Left lung (tissue), 4 donors: ENCODE measurements at regions not wholly inside any gene's neighbourhood (a gene's known extent, or its start where the extent isn't known, plus 50 kb on each side); places are given as distances from the start of the nearest gene placed in this dataset.
"Not testable (repeated sequence)": the region's sequence is repeated elsewhere in the genome, so short reads cannot be mapped to it uniquely, and the experiment has no call there.

Source experiments
- ATAC-seq: fragments of 200-7000 bp; cut with Tn5 transposase; one replicate; pipeline ENCODE4 v1.9.1; 2020; ENCODE audit warnings: moderate library complexity
- DNase-seq, 4 donors: peaks; one replicate each; pipeline ENCODE4 v3.0.0-alpha.2; 2013 to 2020
- H3K27ac ChIP-seq, 2 donors: fragments of 200-600 bp; sonication (generic) in 1 of 2; one replicate each; pipeline versions ENCODE4 v1.5.0 to v1.8.0; 2020 to 2021
- H3K27me3 ChIP-seq, 2 donors: fragments of 200-600 bp; sonication (generic) in 1 of 2; one replicate each; pipeline versions ENCODE4 v1.5.0 to v1.8.0; 2020 to 2021
- H3K36me3 ChIP-seq, 2 donors: fragments of 200-600 bp; sonication (generic) in 1 of 2; one replicate each; pipeline versions ENCODE4 v1.5.0 to v1.8.0; 2020 to 2021
- H3K4me1 ChIP-seq, 2 donors: fragments of 200-600 bp; one replicate each; pipeline ENCODE4 v1.8.0; 2021
- H3K4me3 ChIP-seq, 2 donors: fragments of 200-600 bp; sonication (generic) in 1 of 2; one replicate each; pipeline versions ENCODE4 v1.5.0 to v1.8.0; 2020 to 2021; ENCODE audit warnings: mild to moderate bottlenecking in 1 of 2
- H3K9me3 ChIP-seq, 2 donors: fragments of 200-600 bp; sonication (generic) in 1 of 2; one replicate each; pipeline versions ENCODE4 v1.5.0 to v1.8.0; 2020 to 2021
- CTCF ChIP-seq, 2 donors: fragments of 200-600 bp; sonication (generic) in 1 of 2; IDR thresholded peaks; one replicate each; pipeline versions ENCODE4 v1.5.0 to v1.8.0; 2021; ENCODE audit warnings: antibody characterized with exemption in 2 of 2
- intact Hi-C, 2 donors: fragments of 100-400 bp; cut with DNase I; formaldehyde crosslinking; loops; one replicate each; pipeline versions ENCODE4 v1.11.2 to v1.14.2; 2022
- donor health status: DM: no; HTN: yes; CAD: no.
- donor health status: DM: no; HTN: no; CAD: no.

- TF ChIP-seq CTCF (IDR thresholded peaks at IDR 0.05), result no peak
- peak; percentile 26 for ATAC-seq
- no peaks in the 10 kb centered on the region for H3K4me1 ChIP-seq
- intact Hi-C loops, result no loop called here
- H3K27me3 ChIP-seq, result no peaks in the 10 kb centered on the region
- no peak for DNase-seq
- no peak overlapping the region for H3K27ac ChIP-seq
- H3K36me3 ChIP-seq, result no peaks in the 10 kb centered on the region
- H3K4me3 ChIP-seq, result no peak overlapping the region
- peaks cover 0 to 2% of the 10 kb centered on the region in 2 donors for H3K9me3 ChIP-seq
These were observed 122.3 kb upstream of the KCND3 start for GRCh38 chr1:112111734-112112133.

DNA sequence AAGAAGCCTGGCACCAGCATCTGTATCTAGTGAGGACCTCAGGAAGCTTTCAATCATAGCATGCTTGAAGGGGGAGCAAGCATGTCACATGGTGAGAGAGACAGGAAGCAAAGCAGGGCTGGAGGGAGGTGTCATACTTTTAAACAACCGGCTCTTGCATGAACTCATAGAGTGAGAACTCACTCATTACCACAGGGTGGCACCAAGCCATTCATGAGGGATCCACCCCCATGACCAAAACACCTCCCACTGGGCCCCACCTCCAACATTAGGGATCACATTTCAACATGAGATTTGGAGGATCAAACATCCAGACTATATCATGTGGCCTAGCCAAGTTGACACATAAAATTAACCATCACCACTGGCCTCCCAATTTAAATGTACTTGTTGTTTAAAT is 125.1 kb upstream of the KCND3 start:
- TF ChIP-seq CTCF (IDR thresholded peaks at IDR 0.05), result no peak
- Histone ChIP-seq H3K4me3 (no peak overlapping the region), H3K9me3 (peaks cover 0 to 2% of the 10 kb centered on the region in 2 donors), H3K27me3 (no peaks in the 10 kb centered on the region), H3K27ac (no peak overlapping the region), H3K4me1 (no peaks in the 10 kb centered on the region), H3K36me3 (no peaks in the 10 kb centered on the region)
- no peak for DNase-seq
- no peak for ATAC-seq
- intact Hi-C loops, result no loop called here

GRCh38 chr1:112126598-112126997 is 137.1 kb upstream of the KCND3 start:
- ATAC-seq (no peak), DNase-seq (no peak)
- H3K36me3 ChIP-seq, result no peaks in the 10 kb centered on the region
- TF ChIP-seq CTCF (IDR thresholded peaks at IDR 0.05), result no peak
- H3K4me3 ChIP-seq, result no peak overlapping the region
- no peaks in the 10 kb centered on the region for H3K27me3 ChIP-seq
- H3K27ac ChIP-seq, result no peak overlapping the region
- intact Hi-C loops, result no loop called here
- H3K9me3 ChIP-seq, result no peaks in the 10 kb centered on the region
- no peaks in the 10 kb centered on the region for H3K4me1 ChIP-seq

GRCh38 chr1:112127606-112128005 is 138.1 kb upstream of the KCND3 start:
- H3K27me3 ChIP-seq, ATAC-seq, DNase-seq, intact Hi-C loops, H3K9me3 ChIP-seq, H3K27ac ChIP-seq, H3K36me3 ChIP-seq, H3K4me3 ChIP-seq, H3K4me1 ChIP-seq: not testable (repeated sequence)

GRCh38 chr1:112133487-112133886 is 144.0 kb upstream of the KCND3 start:
- no peak for ATAC-seq
- intact Hi-C loops, result no loop called here
- Histone ChIP-seq H3K27me3 (no peaks in the 10 kb centered on the region), H3K9me3 (peaks cover 0 to 2% of the 10 kb centered on the region in 2 donors), H3K4me3 (no peak overlapping the region), H3K36me3 (no peaks in the 10 kb centered on the region), H3K27ac (no peak overlapping the region), H3K4me1 (no peaks in the 10 kb centered on the region)
- DNase-seq, result no peak
- TF ChIP-seq CTCF (IDR thresholded peaks at IDR 0.05), result no peak

- H3K36me3 ChIP-seq, result no peaks in the 10 kb centered on the region
- TF ChIP-seq CTCF (IDR thresholded peaks at IDR 0.05), result no peak
- no peaks in the 10 kb centered on the region for H3K4me1 ChIP-seq
- H3K4me3 ChIP-seq, result no peak overlapping the region
- no peaks in the 10 kb centered on the region for H3K9me3 ChIP-seq
- ATAC-seq (no peak), DNase-seq (no peak)
- peaks cover 0 to 8% of the 10 kb centered on the region in 2 donors for H3K27me3 ChIP-seq
- no peak overlapping the region for H3K27ac ChIP-seq
- intact Hi-C loops, result no loop called here
These were observed 151.3 kb upstream of the KCND3 start for GRCh38 chr1:112140743-112141142.
